HuH-7.5 (cell line): ENCODE measurements at regions not wholly inside any gene's neighbourhood (a gene's known extent, or its start where the extent isn't known, plus 50 kb on each side); places are given as distances from the start of the nearest gene placed in this dataset.

Experiments
- DNase-seq: peaks from one replicate; pipeline ENCODE4 v3.0.0; 2011; ENCODE audit warnings: low spot score

- no peak for DNase-seq
Observed at GRCh38 chr12:16415155-16415554, 67.7 kb downstream of the MGST1 start.

DNA sequence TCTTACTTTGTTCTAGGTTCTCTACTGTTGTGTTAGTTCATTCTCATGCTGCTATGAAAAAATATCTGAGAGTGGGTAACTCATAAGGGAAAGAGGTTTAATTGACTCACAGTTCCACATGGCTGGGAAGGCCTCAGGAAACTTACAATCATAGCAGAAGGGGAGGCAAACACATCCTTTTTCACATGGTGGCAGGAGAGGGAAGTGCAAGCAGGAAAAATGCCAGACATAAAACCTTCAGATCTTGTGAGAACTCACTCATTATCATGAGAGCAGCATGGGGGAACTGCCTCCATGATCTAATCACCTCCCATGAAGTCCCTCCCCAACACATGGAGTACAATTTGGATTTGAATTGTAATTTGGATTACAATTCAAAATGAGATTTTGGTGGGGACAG lies 69.6 kb downstream of the MGST1 start:
- DNase-seq, result no peak

DNA sequence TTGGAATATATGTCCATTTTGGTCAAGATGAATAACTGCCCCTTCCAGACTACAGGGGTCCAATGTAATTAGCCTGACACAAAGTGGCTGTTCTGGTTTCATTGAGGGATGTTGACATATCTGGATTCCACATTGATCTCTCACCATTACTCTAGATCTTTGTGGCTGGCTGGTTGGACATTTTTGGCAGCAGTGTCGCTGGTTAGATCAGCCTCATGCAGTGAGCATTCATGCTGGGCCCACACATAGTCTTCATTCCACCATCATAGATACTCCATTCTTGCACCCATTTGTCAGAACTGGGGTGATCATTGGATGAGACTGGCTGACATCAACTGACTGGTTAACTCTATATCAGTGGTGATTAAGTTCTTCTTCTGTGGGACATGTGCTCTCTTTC lies 74.4 kb downstream of the MGST1 start:
- no peak for DNase-seq

DNA sequence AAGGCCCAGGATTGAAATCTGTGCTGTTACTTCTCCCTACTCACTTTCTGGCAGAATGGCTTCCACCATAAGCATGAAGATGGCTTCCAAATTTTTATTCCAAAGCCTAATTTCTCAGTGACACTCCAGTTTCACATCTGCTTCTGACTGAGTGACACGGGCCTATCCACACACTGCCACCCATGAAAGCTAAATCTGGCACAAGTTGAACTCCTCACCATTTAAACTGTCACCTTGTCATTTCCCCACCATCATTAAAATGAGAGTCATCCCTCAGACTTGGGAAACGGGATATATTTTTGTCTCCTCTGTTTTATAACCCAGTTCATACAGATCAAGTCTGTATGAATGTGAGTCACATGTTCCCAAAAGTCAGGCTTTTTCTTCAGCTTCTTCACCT lies 77.1 kb downstream of the MGST1 start:
- DNase-seq, result no peak

DNA sequence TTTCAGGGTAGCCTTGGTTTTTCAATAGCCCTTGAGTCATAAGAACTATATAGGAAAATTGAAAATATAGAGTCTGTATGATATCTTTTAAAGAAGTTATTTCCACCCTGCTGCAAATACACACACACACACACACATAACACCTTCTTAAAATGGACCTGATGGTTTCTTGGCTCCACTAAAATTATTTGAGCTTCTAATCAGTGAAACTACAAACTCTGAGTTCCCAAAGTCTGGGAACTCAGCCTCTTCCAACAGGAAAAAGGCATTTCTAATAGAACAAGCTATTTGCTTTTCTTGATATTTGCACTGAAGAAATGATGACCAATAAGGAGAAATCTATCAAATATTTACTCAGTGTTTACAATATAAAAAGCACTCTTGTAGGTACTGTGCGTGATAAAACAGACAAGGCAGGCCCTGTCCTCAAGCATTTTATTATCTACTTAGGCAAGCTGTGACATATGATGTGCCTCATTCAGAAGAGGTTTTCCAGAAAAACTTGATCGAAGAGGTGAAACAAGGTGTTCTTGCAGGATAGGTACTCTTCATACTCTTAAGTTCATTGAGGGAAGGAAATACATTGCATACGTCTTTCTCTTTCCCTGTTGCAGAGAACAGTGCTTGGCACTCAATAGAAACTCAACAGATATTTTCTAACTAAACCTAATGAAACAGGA lies 88.6 kb downstream of the MGST1 start:
- no peak for DNase-seq

DNA sequence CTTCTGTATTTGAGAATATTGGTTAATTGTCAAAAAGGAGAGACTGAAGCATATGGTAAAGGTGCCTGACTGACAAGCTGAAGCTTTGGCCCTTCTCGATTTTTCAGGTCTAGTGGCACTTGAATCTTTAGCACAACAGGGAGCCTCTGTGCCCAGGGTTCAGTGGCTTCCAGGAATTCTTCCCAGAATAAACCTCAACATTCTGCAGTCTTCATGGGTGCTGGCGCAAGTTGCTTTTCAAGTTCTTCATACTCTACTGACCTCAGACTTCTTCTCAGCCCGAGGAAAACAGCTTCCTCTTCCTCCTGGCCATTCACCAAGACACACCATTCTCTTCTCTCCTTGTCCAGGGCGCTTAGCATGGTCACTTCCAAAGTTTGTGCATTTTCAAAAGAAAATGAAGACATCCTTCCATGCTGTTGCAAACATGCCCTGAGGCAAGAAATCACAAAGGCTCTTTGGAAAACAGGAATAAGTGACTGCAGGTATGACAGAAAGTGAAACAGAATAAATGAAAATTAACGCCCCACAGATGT lies 89.9 kb downstream of the MGST1 start:
- no peak for DNase-seq

- DNase-seq, result no peak
Observed at GRCh38 chr12:16437926-16438325, 90.5 kb downstream of the MGST1 start.

- no peak for DNase-seq
Observed at GRCh38 chr12:16449459-16449858, 102.0 kb downstream of the MGST1 start.

GRCh38 chr12:16453319-16453718 lies 105.9 kb downstream of the MGST1 start:
- no peak for DNase-seq

GRCh38 chr12:16454481-16454880 lies 107.0 kb downstream of the MGST1 start:
- no peak for DNase-seq

- no peak for DNase-seq
Observed at GRCh38 chr12:16458521-16459078, 111.2 kb downstream of the MGST1 start.

GRCh38 chr12:16467272-16467671 lies 119.8 kb downstream of the MGST1 start:
- DNase-seq, result no peak

DNA sequence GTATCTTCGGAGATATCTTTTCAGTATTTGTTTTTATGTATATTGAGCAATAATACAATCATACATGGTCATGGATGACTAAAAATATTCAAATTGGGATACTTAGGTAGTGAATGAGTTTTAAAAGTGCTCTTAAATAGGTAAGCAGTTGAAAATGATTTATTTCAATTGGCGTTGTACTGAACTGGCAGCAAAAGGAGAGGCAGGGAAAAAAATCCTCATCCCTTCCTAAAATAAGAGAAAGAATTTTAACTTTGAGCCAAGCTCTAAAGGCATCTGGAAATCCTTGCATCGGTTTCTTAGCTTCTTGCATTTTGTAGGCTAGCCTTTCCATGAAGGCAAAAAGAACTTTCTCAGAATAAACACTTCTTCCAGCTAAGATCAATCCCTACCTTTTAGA lies 125.2 kb downstream of the MGST1 start:
- no peak for DNase-seq

- DNase-seq, result no peak
Observed at GRCh38 chr12:16473610-16474326, 126.3 kb downstream of the MGST1 start.

DNA sequence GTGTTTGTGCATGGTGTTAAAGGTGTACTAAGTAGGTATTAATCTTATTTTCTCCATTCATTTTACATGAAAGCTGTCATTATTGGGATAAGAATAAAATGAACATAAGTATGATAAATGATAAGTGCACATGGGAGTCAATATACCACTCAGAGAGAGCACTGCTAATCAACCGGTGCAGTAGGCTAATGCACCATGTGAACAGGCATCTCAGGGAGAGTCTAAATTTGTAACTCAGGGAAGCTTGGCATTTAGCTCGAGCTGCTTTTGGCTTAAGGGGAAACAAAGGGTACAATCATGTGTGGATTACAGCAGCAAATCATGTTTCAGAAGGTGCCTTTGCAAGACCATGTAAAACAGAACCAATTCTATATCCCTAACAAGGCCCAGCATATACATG lies 127.4 kb downstream of the MGST1 start:
- DNase-seq, result no peak

DNA sequence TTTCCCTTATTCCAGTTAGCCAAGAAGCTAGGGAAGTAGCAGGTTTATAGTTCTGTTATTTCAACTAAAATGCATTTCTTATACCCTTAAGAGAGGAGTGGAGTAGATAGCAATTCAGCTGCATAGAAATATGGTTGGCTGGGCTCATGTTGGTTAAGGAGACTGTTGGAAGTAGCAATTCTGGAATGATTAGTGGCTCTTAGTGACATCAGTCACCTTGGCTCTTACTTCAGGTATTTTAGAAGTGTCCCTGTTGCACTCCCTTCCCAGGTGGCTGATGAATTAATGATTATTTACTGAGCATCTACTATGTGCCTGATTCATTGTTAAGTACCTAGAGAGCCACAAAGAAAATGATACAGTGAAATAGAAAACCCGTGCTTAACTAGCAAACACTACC lies 128.1 kb downstream of the MGST1 start:
- DNase-seq, result no peak

GRCh38 chr12:16482726-16483125 lies 123.2 kb downstream of the LMO3 start:
- no peak for DNase-seq

- DNase-seq, result no peak
Observed at GRCh38 chr12:16492240-16492639, 113.7 kb downstream of the LMO3 start.

DNA sequence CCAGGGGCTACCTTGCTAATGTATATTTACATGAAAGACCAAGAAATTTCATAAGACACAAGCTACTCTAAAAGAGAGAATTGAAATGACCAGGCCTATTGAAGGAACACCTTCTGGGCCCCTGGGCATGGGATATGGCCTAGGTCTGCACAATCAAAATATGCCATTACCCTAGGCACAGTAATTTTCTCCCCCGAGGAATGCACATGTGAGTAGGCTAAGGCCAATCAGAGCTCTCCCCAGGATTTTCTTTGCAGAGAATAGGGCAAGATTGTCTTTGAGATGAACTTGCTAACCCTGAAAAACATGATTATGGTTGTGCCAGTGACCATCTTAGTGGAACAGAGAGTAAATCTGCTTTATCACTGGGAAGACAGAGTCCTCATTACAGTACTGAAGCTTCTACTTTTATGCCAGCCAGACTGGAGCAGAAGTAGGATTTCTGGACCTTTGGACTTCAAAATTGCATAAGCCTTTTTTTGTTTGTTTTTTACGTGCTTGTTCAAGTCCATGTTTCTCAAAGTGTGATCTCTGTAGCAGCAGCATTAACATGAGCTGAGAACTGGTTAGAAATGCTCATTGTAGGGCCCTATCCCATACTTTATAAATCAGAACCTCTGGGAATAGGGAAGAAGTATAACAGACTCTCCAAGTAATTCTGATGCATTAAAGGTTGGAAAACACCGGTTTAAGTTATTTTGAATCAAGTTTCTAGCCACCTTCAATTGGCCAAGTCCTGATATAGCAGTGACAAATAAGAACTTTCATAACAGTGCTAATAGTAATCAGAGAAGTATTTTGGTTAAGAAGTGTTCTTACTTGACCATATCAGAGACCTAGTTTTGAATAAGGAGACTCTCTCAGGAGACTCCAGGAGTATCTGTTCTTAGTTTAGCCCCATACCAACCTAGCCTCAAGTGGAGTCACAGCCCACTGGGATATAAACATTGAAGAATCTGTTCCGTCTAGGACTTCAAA lies 112.9 kb downstream of the LMO3 start:
- DNase-seq, result peak; percentile 19

- no peak for DNase-seq
Observed at GRCh38 chr12:16495196-16495595, 110.8 kb downstream of the LMO3 start.
